LNCaP clone FGC (cell line): ENCODE measurements at regions not wholly inside any gene's neighbourhood (a gene's known extent, or its start where the extent isn't known, plus 50 kb on each side); places are given as distances from the start of the nearest gene placed in this dataset.
"Not testable (repeated sequence)": the region's sequence is repeated elsewhere in the genome, so short reads cannot be mapped to it uniquely, and the experiment has no call there.

Experiments
- DNase-seq: peaks from one replicate; pipeline ENCODE4 v3.0.0-alpha.2; 2011; ENCODE audit warnings: low read depth
- H3K4me3 ChIP-seq: 2 replicates; pipeline ENCODE4 v1.5.1; 2011; ENCODE audit warnings: mild to moderate bottlenecking, low read depth, low read length, control low read depth
- CTCF ChIP-seq: IDR thresholded peaks from 2 replicates; pipeline ENCODE4 v1.5.1; 2012; ENCODE audit warnings: mild to moderate bottlenecking; ENCODE audit not compliant: control insufficient read depth, insufficient read depth; ENCODE audit errors: extremely low read depth

DNA sequence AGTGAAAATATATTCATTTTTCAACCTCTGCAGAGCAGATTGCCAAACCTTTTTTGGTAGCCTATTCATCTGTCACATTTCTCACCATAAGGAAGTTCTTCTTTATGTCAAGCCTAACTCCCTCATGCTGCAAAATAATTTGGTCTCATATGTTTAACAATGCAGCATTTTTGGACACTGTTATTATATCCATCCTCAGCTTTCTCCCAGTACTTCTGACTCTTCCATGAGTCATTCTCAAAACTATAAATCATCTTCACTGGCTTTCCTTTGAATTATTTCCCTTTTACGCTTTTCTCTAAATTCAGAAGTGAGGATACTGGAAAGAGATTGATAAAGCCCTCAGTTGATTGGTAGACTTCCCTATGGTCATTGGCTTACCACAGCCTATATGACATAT lies 192.2 kb downstream of the TPBG start:
- DNase-seq: no peak
- no peak overlapping the region for H3K4me3 ChIP-seq
- TF ChIP-seq CTCF: no peak

- not testable (repeated sequence) for DNase-seq, H3K4me3 ChIP-seq
Measured at GRCh38 chr6:82558531-82558930, 194.9 kb downstream of the TPBG start.

- peak; percentile 25 for TF ChIP-seq CTCF
- DNase-seq: no peak
- no peak overlapping the region for H3K4me3 ChIP-seq
Measured at GRCh38 chr6:82567621-82568020, 204.0 kb downstream of the TPBG start.

DNA sequence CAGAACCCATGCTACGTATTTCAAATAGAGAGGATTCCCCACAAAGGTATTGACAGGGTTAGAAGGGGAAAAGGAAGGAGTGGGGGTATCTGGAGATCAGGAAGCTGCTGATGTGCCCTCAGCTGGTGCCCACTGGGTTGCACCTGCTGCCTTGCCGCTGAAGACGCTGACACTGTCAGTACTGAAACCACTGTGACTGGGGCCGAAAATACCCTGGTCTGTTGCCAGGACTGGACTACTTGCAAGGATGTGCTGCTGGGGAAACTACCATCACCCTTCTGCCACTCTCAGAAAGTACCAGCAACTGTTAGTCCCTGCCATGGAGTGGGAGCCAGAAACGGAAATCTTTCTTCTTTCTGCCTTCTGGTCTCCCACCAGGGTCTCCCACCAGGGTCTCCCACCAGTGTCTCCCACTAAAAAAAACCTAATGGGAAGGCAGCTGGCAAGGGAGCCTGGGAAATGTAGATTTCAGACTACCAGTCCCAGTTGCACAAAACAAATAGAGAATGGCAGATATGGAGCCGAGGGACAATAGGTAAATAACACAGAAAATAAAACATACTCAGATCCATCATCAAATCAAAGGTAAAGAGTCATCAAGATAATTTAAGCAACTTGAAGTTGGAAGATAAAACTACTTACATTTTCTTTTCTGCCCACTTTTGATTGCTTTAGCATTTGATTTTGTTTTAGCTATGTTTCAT lies 204.8 kb downstream of the TPBG start:
- no peak for DNase-seq
- H3K4me3 ChIP-seq: no peak overlapping the region
- TF ChIP-seq CTCF: no peak

GRCh38 chr6:82569022-82569421 lies 205.4 kb downstream of the TPBG start:
- H3K4me3 ChIP-seq: no peak overlapping the region
- DNase-seq: no peak
- no peak for TF ChIP-seq CTCF

DNA sequence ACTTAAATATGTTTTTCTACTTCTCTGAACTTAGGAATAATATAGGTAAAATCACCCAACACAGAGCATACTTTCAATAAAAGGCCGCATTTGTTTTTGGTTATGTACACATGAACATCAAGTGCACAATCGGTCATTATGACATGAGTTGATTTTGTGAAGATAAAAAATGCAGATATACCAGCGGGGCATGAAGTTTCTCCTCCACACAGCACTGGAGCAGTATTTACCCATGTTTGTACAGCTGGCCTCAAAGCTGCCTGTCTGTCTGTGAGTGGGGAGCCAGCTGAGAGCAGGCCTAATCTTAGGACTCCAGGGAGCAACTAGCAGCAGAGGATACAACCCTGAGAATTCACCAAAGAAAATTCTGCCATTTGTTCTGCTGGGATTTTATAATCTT lies 206.5 kb downstream of the TPBG start:
- DNase-seq: no peak
- no peak overlapping the region for H3K4me3 ChIP-seq
- TF ChIP-seq CTCF: no peak

DNA sequence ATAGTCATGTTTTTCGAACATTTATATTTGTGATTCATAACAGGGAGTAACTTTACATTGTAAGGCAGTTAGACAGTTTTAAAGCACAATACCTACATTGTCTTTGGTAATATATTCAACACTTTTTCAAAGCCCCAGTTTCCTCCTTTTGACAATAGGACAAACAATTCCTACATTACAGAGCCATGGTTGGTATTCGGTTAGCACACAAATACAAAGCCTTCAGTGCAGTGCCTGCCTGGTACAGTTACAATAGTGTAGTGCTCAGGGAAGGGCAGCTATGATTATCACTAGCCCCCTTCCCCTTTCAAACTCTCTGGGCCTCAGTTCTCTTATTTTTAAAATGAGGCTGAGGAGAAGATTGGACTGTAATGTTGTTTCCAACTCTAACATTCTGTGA lies 207.8 kb downstream of the TPBG start:
- DNase-seq: no peak
- no peak overlapping the region for H3K4me3 ChIP-seq
- TF ChIP-seq CTCF: no peak
